Endothelial cell (in vitro differentiated cells): ENCODE measurements at regions not wholly inside any gene's neighbourhood (a gene's known extent, or its start where the extent isn't known, plus 50 kb on each side); places are given as distances from the start of the nearest gene placed in this dataset.
"Not testable (repeated sequence)": the region's sequence is repeated elsewhere in the genome, so short reads cannot be mapped to it uniquely, and the experiment has no call there.

Experiments used
- DNase-seq: peaks from one replicate; pipeline ENCODE4 v3.0.0; 2021; ENCODE audit warnings: low spot score
- H3K27ac Mint-ChIP-seq: one replicate; pipeline ENCODE4 v1.8.0; 2021; ENCODE audit warnings: mixed read lengths, inconsistent platforms; ENCODE audit not compliant: unreplicated experiment
- H3K27me3 Mint-ChIP-seq: one replicate; pipeline ENCODE4 v1.8.0; 2021; ENCODE audit warnings: mild to moderate bottlenecking, moderate library complexity, mixed read lengths, inconsistent platforms; ENCODE audit not compliant: unreplicated experiment
- H3K36me3 Mint-ChIP-seq: one replicate; pipeline ENCODE4 v1.8.0; 2021; ENCODE audit warnings: mild to moderate bottlenecking, low read depth, mixed read lengths, inconsistent platforms; ENCODE audit not compliant: unreplicated experiment
- H3K4me1 Mint-ChIP-seq: one replicate; pipeline ENCODE4 v1.8.0; 2021; ENCODE audit warnings: mild to moderate bottlenecking, mixed read lengths, inconsistent platforms; ENCODE audit not compliant: unreplicated experiment
- H3K4me3 Mint-ChIP-seq: one replicate; pipeline ENCODE4 v1.8.0; 2021; ENCODE audit warnings: mild to moderate bottlenecking, mixed read lengths, inconsistent platforms; ENCODE audit not compliant: unreplicated experiment
- H3K9me3 Mint-ChIP-seq: one replicate; pipeline ENCODE4 v1.8.0; 2021; ENCODE audit warnings: mixed read lengths, inconsistent platforms; ENCODE audit not compliant: unreplicated experiment
- CTCF ChIP-seq: fragments of 200-600 bp; sonication (generic); IDR thresholded peaks from one replicate; pipeline ENCODE4 v1.5.0; 2021; ENCODE audit warnings: antibody characterized with exemption; ENCODE audit not compliant: unreplicated experiment

GRCh38 chr16:14384745-14385144 lies 245.3 kb downstream of the PARN start:
- no peak overlapping the region for H3K27ac Mint-ChIP-seq
- no peaks in the 10 kb centered on the region for H3K27me3 Mint-ChIP-seq

GRCh38 chr16:14383844-14384243 lies 246.2 kb downstream of the PARN start:
- DNase-seq, H3K27me3 Mint-ChIP-seq, H3K27ac Mint-ChIP-seq, H3K9me3 Mint-ChIP-seq, H3K36me3 Mint-ChIP-seq, H3K4me3 Mint-ChIP-seq, H3K4me1 Mint-ChIP-seq: not testable (repeated sequence)

More at GRCh38 chr16:14384745-14385144, 245.3 kb downstream of the PARN start:
- H3K36me3 Mint-ChIP-seq = no peaks in the 10 kb centered on the region
- no peak for TF ChIP-seq CTCF
- no peaks in the 10 kb centered on the region for H3K9me3 Mint-ChIP-seq
- no peak for DNase-seq
- no peaks in the 10 kb centered on the region for H3K4me1 Mint-ChIP-seq
- H3K4me3 Mint-ChIP-seq = no peak overlapping the region

- no peak overlapping the region for H3K27ac Mint-ChIP-seq
- DNase-seq = no peak
- H3K4me3 Mint-ChIP-seq = no peak overlapping the region
- H3K27me3 Mint-ChIP-seq = peaks cover 3% of the 10 kb centered on the region
- no peaks in the 10 kb centered on the region for H3K9me3 Mint-ChIP-seq
- no peaks in the 10 kb centered on the region for H3K36me3 Mint-ChIP-seq
- peaks cover 3% of the 10 kb centered on the region for H3K4me1 Mint-ChIP-seq
- TF ChIP-seq CTCF = no peak
These were observed 251.2 kb downstream of the PARN start for GRCh38 chr16:14378689-14379467.

GRCh38 chr16:14378131-14378551 lies 251.9 kb downstream of the PARN start:
- Mint-ChIP-seq H3K36me3 (no peaks in the 10 kb centered on the region), H3K4me1 (peaks cover 3% of the 10 kb centered on the region), H3K27ac (no peak overlapping the region), H3K27me3 (peaks cover 3% of the 10 kb centered on the region), H3K9me3 (no peaks in the 10 kb centered on the region), H3K4me3 (no peak overlapping the region)
- no peak for TF ChIP-seq CTCF
- no peak for DNase-seq

GRCh38 chr16:14377326-14377725 lies 252.7 kb downstream of the PARN start:
- no peak for DNase-seq
- H3K9me3 Mint-ChIP-seq = no peaks in the 10 kb centered on the region
- no peak overlapping the region for H3K27ac Mint-ChIP-seq
- no peak overlapping the region for H3K4me3 Mint-ChIP-seq
- peaks cover 3% of the 10 kb centered on the region for H3K27me3 Mint-ChIP-seq
- TF ChIP-seq CTCF = no peak
- H3K36me3 Mint-ChIP-seq = no peaks in the 10 kb centered on the region
- peaks cover 3% of the 10 kb centered on the region for H3K4me1 Mint-ChIP-seq
